ENCODE measurements at regions not wholly inside any gene's neighbourhood (a gene's known extent, or its start where the extent isn't known, plus 50 kb on each side); places are given as distances from the start of the nearest gene placed in this dataset.
"Not testable (repeated sequence)": the region's sequence is repeated elsewhere in the genome, so short reads cannot be mapped to it uniquely, and the experiment has no call there.

GRCh38 chr12:107607464-107608392 lies 77.9 kb upstream of the PWP1 start (continued):
- no peak for TF ChIP-seq PRDM10 (tag by site-specific recombination; IDR thresholded peaks at IDR 0.05)
- TF ChIP-seq ZSCAN30 (tag by site-specific recombination; IDR thresholded peaks at IDR 0.05): peak; percentile 84; the same call in 1 of the 2 replicates
- TF ChIP-seq ZNF121 (tag by site-specific recombination; IDR thresholded peaks at IDR 0.05): no peak
- no peak for TF ChIP-seq ZNF48 (tag by site-specific recombination; IDR thresholded peaks at IDR 0.05)
- no peak for TF ChIP-seq PBX3 (CRISPR knock-in tag; IDR thresholded peaks at IDR 0.05)
- TF ChIP-seq ZNF660 (tag by site-specific recombination; IDR thresholded peaks at IDR 0.05): 0 out of 2 replicates have a peak, but pooled peaks have one; percentile 39

GRCh38 chr12:107608779-107609178 lies 76.8 kb upstream of the PWP1 start:
- H3K27ac ChIP-seq (ENCODE audit: extremely low read depth, low read depth, low read length); H3K9me3 ChIP-seq (ENCODE audit: control insufficient read depth, insufficient read depth, low read depth, low read length); POLR2A ChIA-PET; H3K4me3 ChIP-seq (ENCODE audit: low read depth, low read length); H3K4me1 ChIP-seq (ENCODE audit: control insufficient read depth, insufficient read depth, low read length); H3K36me3 ChIP-seq (ENCODE audit: control insufficient read depth in 2 of 2, insufficient read depth in 1 of 2, low read length in 2 of 2): not testable (repeated sequence)
- CTCF ChIA-PET: interaction anchor here (0.6 to 8.9 kb wide), 14 partner anchors 11 to 518 kb away, joined by 3 to 290 read pairs (median 5); no protein-coding TSS in a partner anchor

- POLR2A ChIA-PET: no interaction called here
- TF ChIP-seq ZSCAN30 (tag by site-specific recombination; IDR thresholded peaks at IDR 0.05) (no peak), ZNF223 (tag by site-specific recombination; IDR thresholded peaks at IDR 0.05) (no peak), IKZF3 (tag by site-specific recombination; IDR thresholded peaks at IDR 0.05) (no peak), ZNF140 (tag by site-specific recombination; IDR thresholded peaks at IDR 0.05) (no peak), ZNF501 (tag by site-specific recombination; IDR thresholded peaks at IDR 0.05) (no peak), ZNF23 (tag by site-specific recombination; IDR thresholded peaks at IDR 0.05; ENCODE audit: borderline replicate concordance) (no peak), ZNF654 (tag by site-specific recombination; IDR thresholded peaks at IDR 0.05; ENCODE audit: low read depth) (peak; percentile 57), REST (tag by site-specific recombination; IDR thresholded peaks at IDR 0.05) (no peak), CTCF (tag by site-specific recombination; IDR thresholded peaks at IDR 0.05) (0 out of 2 replicates have a peak, but pooled peaks have one; percentile 12), BCL11B (tag by site-specific recombination; IDR thresholded peaks at IDR 0.05; ENCODE audit: low read depth) (no peak), ZNF510 (tag by site-specific recombination; IDR thresholded peaks at IDR 0.05; ENCODE audit: insufficient replicate concordance) (no peak), KLF9 (tag by site-specific recombination; IDR thresholded peaks at IDR 0.05; ENCODE audit: low read depth) (no peak), ZNF239 (tag by site-specific recombination; IDR thresholded peaks at IDR 0.05) (no peak), SETDB1 (IDR thresholded peaks at IDR 0.05; ENCODE audit: insufficient read length, low read length) (no peak), ZNF561 (tag by site-specific recombination; IDR thresholded peaks at IDR 0.05; ENCODE audit: borderline replicate concordance) (no peak)
Observed at GRCh38 chr12:107610021-107610859, 75.4 kb upstream of the PWP1 start.

More at GRCh38 chr12:107610021-107610859, 75.4 kb upstream of the PWP1 start:
- Histone ChIP-seq H3K27ac (ENCODE audit: extremely low read depth, low read depth, low read length) (no peak overlapping the region), H3K4me3 (ENCODE audit: low read depth, low read length) (no peak overlapping the region), H3K9me3 (ENCODE audit: control insufficient read depth, insufficient read depth, low read depth, low read length) (no peaks in the 10 kb centered on the region), H3K36me3 (ENCODE audit: control insufficient read depth in 2 of 2, insufficient read depth in 1 of 2, low read length in 2 of 2) (no peaks in the 10 kb centered on the region), H3K4me1 (ENCODE audit: control insufficient read depth, insufficient read depth, low read length) (no peaks in the 10 kb centered on the region)
- CTCF ChIA-PET: interaction anchor here (0.6 to 8.9 kb wide), 22 partner anchors 10 to 602 kb away, joined by 3 to 290 read pairs (median 4); no protein-coding TSS in a partner anchor
